WTC11 (cell line): ENCODE measurements at regions not wholly inside any gene's neighbourhood (a gene's known extent, or its start where the extent isn't known, plus 50 kb on each side); places are given as distances from the start of the nearest gene placed in this dataset.

Experiments
- ATAC-seq: fragments of 200-7000 bp; cut with Tn5 transposase; 2 replicates; pipeline ENCODE4 v1.10.0; 2021; ENCODE audit warnings: mild to moderate bottlenecking, moderate library complexity
- CTCF ChIA-PET: fragments of 300-600 bp; sonication (Branson Sonifier 250); formaldehyde crosslinking; loops from one replicate; lab custom pipeline; 2021; ENCODE audit warnings: antibody characterized with exemption; lab: Charles Lee
- POLR2A ChIA-PET: fragments of 350-600 bp; sonication (Branson Sonifier 250); formaldehyde crosslinking; loops from one replicate; lab custom pipeline; 2021; ENCODE audit warnings: antibody characterized with exemption; lab: Charles Lee
- DNase-seq: peaks from one replicate; pipeline ENCODE4 v3.0.0; 2021; ENCODE audit warnings: low spot score
- H3K27ac Mint-ChIP-seq: 2 replicates; pipeline ENCODE4 v1.8.0; 2021; ENCODE audit warnings: mixed read lengths
- H3K27me3 Mint-ChIP-seq: 2 replicates; pipeline ENCODE4 v1.8.0; 2021; ENCODE audit warnings: low read depth, mild to moderate bottlenecking, moderate library complexity, mixed read lengths
- H3K36me3 Mint-ChIP-seq: 2 replicates; pipeline ENCODE4 v1.8.0; 2021; ENCODE audit warnings: mixed read lengths
- H3K4me1 Mint-ChIP-seq: 2 replicates; pipeline ENCODE4 v1.8.0; 2022; ENCODE audit warnings: mixed read lengths
- H3K4me3 Mint-ChIP-seq: 2 replicates; pipeline ENCODE4 v1.8.0; 2021; ENCODE audit warnings: mild to moderate bottlenecking, moderate library complexity, mixed read lengths
- H3K9me3 Mint-ChIP-seq: 2 replicates; pipeline ENCODE4 v1.8.0; 2021; ENCODE audit warnings: mixed read lengths
- CBFB ChIP-seq: sonication (generic); formaldehyde crosslinking; IDR thresholded peaks from 2 replicates; pipeline ENCODE4 v1.8.1; 2022; ENCODE audit warnings: mild to moderate bottlenecking, low read depth, missing genetic modification reagents
- CREB1 ChIP-seq: sonication (generic); formaldehyde crosslinking; IDR thresholded peaks from 2 replicates; pipeline ENCODE4 v1.8.0; 2023; ENCODE audit warnings: mild to moderate bottlenecking, missing genetic modification reagents
- FOXK1 ChIP-seq: sonication (generic); formaldehyde crosslinking; IDR thresholded peaks from 2 replicates; pipeline ENCODE4 v1.8.0; 2022; ENCODE audit warnings: mild to moderate bottlenecking, moderate library complexity, missing genetic modification reagents
- GABPB1 ChIP-seq: sonication (generic); formaldehyde crosslinking; IDR thresholded peaks from 2 replicates; pipeline ENCODE4 v1.8.1; 2023; ENCODE audit warnings: mild to moderate bottlenecking, missing genetic modification reagents
- IRF2 ChIP-seq: sonication (generic); formaldehyde crosslinking; IDR thresholded peaks from 2 replicates; pipeline ENCODE4 v1.8.0; 2022; ENCODE audit warnings: low read depth, missing genetic modification reagents, borderline replicate concordance
- JAZF1 ChIP-seq: fragments of 250-450 bp; sonication (Bioruptor Pico); IDR thresholded peaks from 2 replicates; pipeline ENCODE4 v1.9.0; 2021; ENCODE audit warnings: moderate library complexity, mild to moderate bottlenecking, inconsistent platforms
- NFATC4 ChIP-seq: fragments of 250-450 bp; sonication (Bioruptor Pico); IDR thresholded peaks from 2 replicates; pipeline ENCODE4 v1.9.0; 2021; ENCODE audit warnings: mild to moderate bottlenecking
- NR2C2 ChIP-seq: sonication (generic); formaldehyde crosslinking; IDR thresholded peaks from 2 replicates; pipeline ENCODE4 v1.8.0; 2022; ENCODE audit warnings: mild to moderate bottlenecking, missing genetic modification reagents
- OVOL2 ChIP-seq: fragments of 250-450 bp; sonication (Bioruptor Pico); IDR thresholded peaks from 2 replicates; pipeline ENCODE4 v1.9.0; 2021; ENCODE audit warnings: mild to moderate bottlenecking, borderline replicate concordance
- TEAD4 ChIP-seq: sonication (generic); formaldehyde crosslinking; IDR thresholded peaks from 2 replicates; pipeline ENCODE4 v1.8.0; 2022; ENCODE audit warnings: mild to moderate bottlenecking, missing genetic modification reagents
- ZBTB21 ChIP-seq: sonication (generic); formaldehyde crosslinking; IDR thresholded peaks from 2 replicates; pipeline ENCODE4 v1.8.1; 2023; ENCODE audit warnings: mild to moderate bottlenecking, missing genetic modification reagents, borderline replicate concordance
- ZNF219 ChIP-seq: sonication (generic); formaldehyde crosslinking; IDR thresholded peaks from 2 replicates; pipeline ENCODE4 v1.8.0; 2023; ENCODE audit warnings: missing genetic modification reagents, mild to moderate bottlenecking, borderline replicate concordance
- ZNF263 ChIP-seq: sonication (generic); formaldehyde crosslinking; IDR thresholded peaks from 2 replicates; pipeline ENCODE4 v1.8.1; 2022; ENCODE audit warnings: low read depth, mild to moderate bottlenecking, moderate library complexity, missing genetic modification reagents
- ZNF317 ChIP-seq: sonication (generic); formaldehyde crosslinking; IDR thresholded peaks from 2 replicates; pipeline ENCODE4 v1.8.1; 2023; ENCODE audit warnings: low read depth, mild to moderate bottlenecking, moderate library complexity, missing genetic modification reagents, borderline replicate concordance
- ZNF416 ChIP-seq: fragments of 250-450 bp; sonication (Bioruptor Pico); IDR thresholded peaks from 2 replicates; pipeline ENCODE4 v1.9.0; 2021; ENCODE audit warnings: mild to moderate bottlenecking, inconsistent platforms
- ZNF423 ChIP-seq: fragments of 250-450 bp; sonication (Bioruptor Pico); IDR thresholded peaks from 2 replicates; pipeline ENCODE4 v2.1.2; 2022; ENCODE audit warnings: mild to moderate bottlenecking, moderate library complexity
- TF ChIP-seq, protein P1 (sequence below): fragments of 200-600 bp; IDR thresholded peaks from 2 replicates; pipeline ENCODE4 v1.8.0; 2022; ENCODE audit warnings: antibody characterized with exemption
- TF ChIP-seq, protein P2 (sequence below): sonication (generic); formaldehyde crosslinking; IDR thresholded peaks from 2 replicates; pipeline ENCODE4 v1.8.0; 2022; ENCODE audit warnings: mild to moderate bottlenecking, missing genetic modification reagents
- TF ChIP-seq, protein P3 (sequence below): sonication (generic); formaldehyde crosslinking; IDR thresholded peaks from 2 replicates; pipeline ENCODE4 v1.8.1; 2023; ENCODE audit warnings: mild to moderate bottlenecking, missing genetic modification reagents, borderline replicate concordance
- TF ChIP-seq, protein P4 (sequence below): sonication (generic); formaldehyde crosslinking; IDR thresholded peaks from 2 replicates; pipeline ENCODE4 v1.8.1; 2023; ENCODE audit warnings: mild to moderate bottlenecking, missing genetic modification reagents
- TF ChIP-seq, protein P5 (sequence below): sonication (generic); formaldehyde crosslinking; IDR thresholded peaks from 2 replicates; pipeline ENCODE4 v1.8.0; 2022; ENCODE audit warnings: missing genetic modification reagents
- TF ChIP-seq, protein P6 (sequence below): sonication (generic); formaldehyde crosslinking; IDR thresholded peaks from 2 replicates; pipeline ENCODE4 v1.8.1; 2022; ENCODE audit warnings: low read depth, mild to moderate bottlenecking, moderate library complexity, missing genetic modification reagents, borderline replicate concordance
- TF ChIP-seq, protein P7 (sequence below): sonication (generic); formaldehyde crosslinking; IDR thresholded peaks from 2 replicates; pipeline ENCODE4 v1.8.0; 2023; ENCODE audit warnings: mild to moderate bottlenecking, missing genetic modification reagents

DNA sequence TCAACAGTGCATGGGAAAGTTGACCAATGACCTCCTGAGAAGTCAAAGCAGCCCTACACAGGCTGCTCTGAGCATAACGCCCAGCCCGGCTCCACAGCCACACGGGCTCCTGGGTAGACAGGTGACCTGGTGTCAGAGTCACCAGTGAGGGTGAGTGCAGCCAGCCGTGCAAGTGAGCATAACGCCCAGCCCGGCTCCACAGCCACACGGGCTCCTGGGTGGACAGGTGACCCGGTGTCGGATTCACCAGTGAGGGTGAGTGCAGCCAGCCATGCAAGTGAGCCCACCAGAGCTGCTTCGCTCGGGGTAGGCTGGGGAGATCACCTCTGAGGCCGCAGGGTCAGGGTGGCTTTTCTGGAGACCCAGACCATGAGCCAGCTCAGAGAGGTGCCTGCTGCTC is 94.3 kb upstream of the TMEM18 start:
- TF ChIP-seq ZNF423 (CRISPR knock-in tag) (no peak), ZBTB21 (no peak), ZNF317 (no peak), OVOL2 (CRISPR knock-in tag) (no peak), ZNF219 (CRISPR knock-in tag) (no peak), NR2C2 (CRISPR knock-in tag) (no peak), TEAD4 (CRISPR knock-in tag) (no peak), CBFB (no peak), NFATC4 (no peak), ZNF416 (no peak), IRF2 (no peak)
- TF ChIP-seq, protein P1, sequence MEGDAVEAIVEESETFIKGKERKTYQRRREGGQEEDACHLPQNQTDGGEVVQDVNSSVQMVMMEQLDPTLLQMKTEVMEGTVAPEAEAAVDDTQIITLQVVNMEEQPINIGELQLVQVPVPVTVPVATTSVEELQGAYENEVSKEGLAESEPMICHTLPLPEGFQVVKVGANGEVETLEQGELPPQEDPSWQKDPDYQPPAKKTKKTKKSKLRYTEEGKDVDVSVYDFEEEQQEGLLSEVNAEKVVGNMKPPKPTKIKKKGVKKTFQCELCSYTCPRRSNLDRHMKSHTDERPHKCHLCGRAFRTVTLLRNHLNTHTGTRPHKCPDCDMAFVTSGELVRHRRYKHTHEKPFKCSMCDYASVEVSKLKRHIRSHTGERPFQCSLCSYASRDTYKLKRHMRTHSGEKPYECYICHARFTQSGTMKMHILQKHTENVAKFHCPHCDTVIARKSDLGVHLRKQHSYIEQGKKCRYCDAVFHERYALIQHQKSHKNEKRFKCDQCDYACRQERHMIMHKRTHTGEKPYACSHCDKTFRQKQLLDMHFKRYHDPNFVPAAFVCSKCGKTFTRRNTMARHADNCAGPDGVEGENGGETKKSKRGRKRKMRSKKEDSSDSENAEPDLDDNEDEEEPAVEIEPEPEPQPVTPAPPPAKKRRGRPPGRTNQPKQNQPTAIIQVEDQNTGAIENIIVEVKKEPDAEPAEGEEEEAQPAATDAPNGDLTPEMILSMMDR = no peak
- TF ChIP-seq, protein P2, sequence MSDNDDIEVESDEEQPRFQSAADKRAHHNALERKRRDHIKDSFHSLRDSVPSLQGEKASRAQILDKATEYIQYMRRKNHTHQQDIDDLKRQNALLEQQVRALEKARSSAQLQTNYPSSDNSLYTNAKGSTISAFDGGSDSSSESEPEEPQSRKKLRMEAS (CRISPR knock-in tag) = no peak
- TF ChIP-seq, protein P3, sequence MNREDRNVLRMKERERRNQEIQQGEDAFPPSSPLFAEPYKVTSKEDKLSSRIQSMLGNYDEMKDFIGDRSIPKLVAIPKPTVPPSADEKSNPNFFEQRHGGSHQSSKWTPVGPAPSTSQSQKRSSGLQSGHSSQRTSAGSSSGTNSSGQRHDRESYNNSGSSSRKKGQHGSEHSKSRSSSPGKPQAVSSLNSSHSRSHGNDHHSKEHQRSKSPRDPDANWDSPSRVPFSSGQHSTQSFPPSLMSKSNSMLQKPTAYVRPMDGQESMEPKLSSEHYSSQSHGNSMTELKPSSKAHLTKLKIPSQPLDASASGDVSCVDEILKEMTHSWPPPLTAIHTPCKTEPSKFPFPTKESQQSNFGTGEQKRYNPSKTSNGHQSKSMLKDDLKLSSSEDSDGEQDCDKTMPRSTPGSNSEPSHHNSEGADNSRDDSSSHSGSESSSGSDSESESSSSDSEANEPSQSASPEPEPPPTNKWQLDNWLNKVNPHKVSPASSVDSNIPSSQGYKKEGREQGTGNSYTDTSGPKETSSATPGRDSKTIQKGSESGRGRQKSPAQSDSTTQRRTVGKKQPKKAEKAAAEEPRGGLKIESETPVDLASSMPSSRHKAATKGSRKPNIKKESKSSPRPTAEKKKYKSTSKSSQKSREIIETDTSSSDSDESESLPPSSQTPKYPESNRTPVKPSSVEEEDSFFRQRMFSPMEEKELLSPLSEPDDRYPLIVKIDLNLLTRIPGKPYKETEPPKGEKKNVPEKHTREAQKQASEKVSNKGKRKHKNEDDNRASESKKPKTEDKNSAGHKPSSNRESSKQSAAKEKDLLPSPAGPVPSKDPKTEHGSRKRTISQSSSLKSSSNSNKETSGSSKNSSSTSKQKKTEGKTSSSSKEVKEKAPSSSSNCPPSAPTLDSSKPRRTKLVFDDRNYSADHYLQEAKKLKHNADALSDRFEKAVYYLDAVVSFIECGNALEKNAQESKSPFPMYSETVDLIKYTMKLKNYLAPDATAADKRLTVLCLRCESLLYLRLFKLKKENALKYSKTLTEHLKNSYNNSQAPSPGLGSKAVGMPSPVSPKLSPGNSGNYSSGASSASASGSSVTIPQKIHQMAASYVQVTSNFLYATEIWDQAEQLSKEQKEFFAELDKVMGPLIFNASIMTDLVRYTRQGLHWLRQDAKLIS (CRISPR knock-in tag) = no peak
- TF ChIP-seq, protein P4, sequence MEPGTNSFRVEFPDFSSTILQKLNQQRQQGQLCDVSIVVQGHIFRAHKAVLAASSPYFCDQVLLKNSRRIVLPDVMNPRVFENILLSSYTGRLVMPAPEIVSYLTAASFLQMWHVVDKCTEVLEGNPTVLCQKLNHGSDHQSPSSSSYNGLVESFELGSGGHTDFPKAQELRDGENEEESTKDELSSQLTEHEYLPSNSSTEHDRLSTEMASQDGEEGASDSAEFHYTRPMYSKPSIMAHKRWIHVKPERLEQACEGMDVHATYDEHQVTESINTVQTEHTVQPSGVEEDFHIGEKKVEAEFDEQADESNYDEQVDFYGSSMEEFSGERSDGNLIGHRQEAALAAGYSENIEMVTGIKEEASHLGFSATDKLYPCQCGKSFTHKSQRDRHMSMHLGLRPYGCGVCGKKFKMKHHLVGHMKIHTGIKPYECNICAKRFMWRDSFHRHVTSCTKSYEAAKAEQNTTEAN (CRISPR knock-in tag) = no peak
- peaks cover 12% of the 10 kb centered on the region for H3K27me3 Mint-ChIP-seq
- no peak overlapping the region for H3K4me3 Mint-ChIP-seq
- peaks cover 22% of the 10 kb centered on the region for H3K9me3 Mint-ChIP-seq
- H3K4me1 Mint-ChIP-seq = peaks cover 33% of the 10 kb centered on the region
- DNase-seq (no peak), ATAC-seq (no peak)
- no peak overlapping the region for H3K27ac Mint-ChIP-seq
- POLR2A ChIA-PET = no interaction called here
- peaks cover 6% of the 10 kb centered on the region for H3K36me3 Mint-ChIP-seq
- CTCF ChIA-PET = no interaction called here

DNA sequence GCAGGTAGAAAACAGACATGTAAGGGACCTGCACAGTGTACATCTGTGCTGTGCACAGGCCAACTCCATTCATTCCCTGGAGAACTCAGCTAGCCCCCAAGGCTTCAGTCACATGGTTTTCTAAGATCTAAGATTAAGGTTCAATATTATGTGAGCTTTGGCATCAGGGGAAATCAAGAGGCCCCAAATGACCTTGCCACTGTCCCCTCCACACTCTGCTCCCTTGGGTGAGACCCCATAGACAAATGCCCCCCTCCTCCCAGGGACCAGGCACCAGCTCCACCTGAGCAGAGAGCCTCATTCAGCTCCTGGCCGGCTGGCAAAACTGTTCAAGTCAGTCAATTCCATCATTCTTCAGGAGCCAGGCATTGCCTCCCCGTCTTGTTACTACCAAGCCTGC is 93.6 kb upstream of the TMEM18 start:
- CTCF ChIA-PET = no interaction called here
- ATAC-seq = no peak
- peaks cover 22% of the 10 kb centered on the region for H3K9me3 Mint-ChIP-seq
- H3K36me3 Mint-ChIP-seq = peaks cover 6% of the 10 kb centered on the region
- no peak overlapping the region for H3K27ac Mint-ChIP-seq
- no peak for DNase-seq
- no peak overlapping the region for H3K4me3 Mint-ChIP-seq
- POLR2A ChIA-PET = no interaction called here
- peaks cover 26% of the 10 kb centered on the region for H3K4me1 Mint-ChIP-seq
- peaks cover 19% of the 10 kb centered on the region for H3K27me3 Mint-ChIP-seq
- TF ChIP-seq, protein P5, sequence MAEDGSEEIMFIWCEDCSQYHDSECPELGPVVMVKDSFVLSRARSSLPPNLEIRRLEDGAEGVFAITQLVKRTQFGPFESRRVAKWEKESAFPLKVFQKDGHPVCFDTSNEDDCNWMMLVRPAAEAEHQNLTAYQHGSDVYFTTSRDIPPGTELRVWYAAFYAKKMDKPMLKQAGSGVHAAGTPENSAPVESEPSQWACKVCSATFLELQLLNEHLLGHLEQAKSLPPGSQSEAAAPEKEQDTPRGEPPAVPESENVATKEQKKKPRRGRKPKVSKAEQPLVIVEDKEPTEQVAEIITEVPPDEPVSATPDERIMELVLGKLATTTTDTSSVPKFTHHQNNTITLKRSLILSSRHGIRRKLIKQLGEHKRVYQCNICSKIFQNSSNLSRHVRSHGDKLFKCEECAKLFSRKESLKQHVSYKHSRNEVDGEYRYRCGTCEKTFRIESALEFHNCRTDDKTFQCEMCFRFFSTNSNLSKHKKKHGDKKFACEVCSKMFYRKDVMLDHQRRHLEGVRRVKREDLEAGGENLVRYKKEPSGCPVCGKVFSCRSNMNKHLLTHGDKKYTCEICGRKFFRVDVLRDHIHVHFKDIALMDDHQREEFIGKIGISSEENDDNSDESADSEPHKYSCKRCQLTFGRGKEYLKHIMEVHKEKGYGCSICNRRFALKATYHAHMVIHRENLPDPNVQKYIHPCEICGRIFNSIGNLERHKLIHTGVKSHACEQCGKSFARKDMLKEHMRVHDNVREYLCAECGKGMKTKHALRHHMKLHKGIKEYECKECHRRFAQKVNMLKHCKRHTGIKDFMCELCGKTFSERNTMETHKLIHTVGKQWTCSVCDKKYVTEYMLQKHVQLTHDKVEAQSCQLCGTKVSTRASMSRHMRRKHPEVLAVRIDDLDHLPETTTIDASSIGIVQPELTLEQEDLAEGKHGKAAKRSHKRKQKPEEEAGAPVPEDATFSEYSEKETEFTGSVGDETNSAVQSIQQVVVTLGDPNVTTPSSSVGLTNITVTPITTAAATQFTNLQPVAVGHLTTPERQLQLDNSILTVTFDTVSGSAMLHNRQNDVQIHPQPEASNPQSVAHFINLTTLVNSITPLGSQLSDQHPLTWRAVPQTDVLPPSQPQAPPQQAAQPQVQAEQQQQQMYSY = no peak
- TF ChIP-seq ZNF263 (CRISPR knock-in tag) = no peak
- no peak for TF ChIP-seq FOXK1 (CRISPR knock-in tag)
- TF ChIP-seq, protein P6, sequence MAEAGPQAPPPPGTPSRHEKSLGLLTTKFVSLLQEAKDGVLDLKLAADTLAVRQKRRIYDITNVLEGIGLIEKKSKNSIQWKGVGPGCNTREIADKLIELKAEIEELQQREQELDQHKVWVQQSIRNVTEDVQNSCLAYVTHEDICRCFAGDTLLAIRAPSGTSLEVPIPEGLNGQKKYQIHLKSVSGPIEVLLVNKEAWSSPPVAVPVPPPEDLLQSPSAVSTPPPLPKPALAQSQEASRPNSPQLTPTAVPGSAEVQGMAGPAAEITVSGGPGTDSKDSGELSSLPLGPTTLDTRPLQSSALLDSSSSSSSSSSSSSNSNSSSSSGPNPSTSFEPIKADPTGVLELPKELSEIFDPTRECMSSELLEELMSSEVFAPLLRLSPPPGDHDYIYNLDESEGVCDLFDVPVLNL (CRISPR knock-in tag) = no peak
- TF ChIP-seq CREB1 (CRISPR knock-in tag) = no peak
- no peak for TF ChIP-seq GABPB1 (CRISPR knock-in tag)
- no peak for TF ChIP-seq JAZF1 (CRISPR knock-in tag)
- TF ChIP-seq, protein P7, sequence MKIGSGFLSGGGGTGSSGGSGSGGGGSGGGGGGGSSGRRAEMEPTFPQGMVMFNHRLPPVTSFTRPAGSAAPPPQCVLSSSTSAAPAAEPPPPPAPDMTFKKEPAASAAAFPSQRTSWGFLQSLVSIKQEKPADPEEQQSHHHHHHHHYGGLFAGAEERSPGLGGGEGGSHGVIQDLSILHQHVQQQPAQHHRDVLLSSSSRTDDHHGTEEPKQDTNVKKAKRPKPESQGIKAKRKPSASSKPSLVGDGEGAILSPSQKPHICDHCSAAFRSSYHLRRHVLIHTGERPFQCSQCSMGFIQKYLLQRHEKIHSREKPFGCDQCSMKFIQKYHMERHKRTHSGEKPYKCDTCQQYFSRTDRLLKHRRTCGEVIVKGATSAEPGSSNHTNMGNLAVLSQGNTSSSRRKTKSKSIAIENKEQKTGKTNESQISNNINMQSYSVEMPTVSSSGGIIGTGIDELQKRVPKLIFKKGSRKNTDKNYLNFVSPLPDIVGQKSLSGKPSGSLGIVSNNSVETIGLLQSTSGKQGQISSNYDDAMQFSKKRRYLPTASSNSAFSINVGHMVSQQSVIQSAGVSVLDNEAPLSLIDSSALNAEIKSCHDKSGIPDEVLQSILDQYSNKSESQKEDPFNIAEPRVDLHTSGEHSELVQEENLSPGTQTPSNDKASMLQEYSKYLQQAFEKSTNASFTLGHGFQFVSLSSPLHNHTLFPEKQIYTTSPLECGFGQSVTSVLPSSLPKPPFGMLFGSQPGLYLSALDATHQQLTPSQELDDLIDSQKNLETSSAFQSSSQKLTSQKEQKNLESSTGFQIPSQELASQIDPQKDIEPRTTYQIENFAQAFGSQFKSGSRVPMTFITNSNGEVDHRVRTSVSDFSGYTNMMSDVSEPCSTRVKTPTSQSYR (CRISPR knock-in tag) = no peak
